A673 (cell line): ENCODE measurements at regions not wholly inside any gene's neighbourhood (a gene's known extent, or its start where the extent isn't known, plus 50 kb on each side); places are given as distances from the start of the nearest gene placed in this dataset.

ENCODE experiments used
- EZH2 ChIP-seq: fragments of 200-600 bp; sonication (generic); IDR thresholded peaks from 2 replicates; pipeline ENCODE4 v1.6.1; 2017; ENCODE audit warnings: borderline replicate concordance, low read depth, mild to moderate bottlenecking, mixed read lengths, antibody characterized with exemption, low read length; ENCODE audit not compliant: poor library complexity, severe bottlenecking
- TF ChIP-seq, protein P1 (sequence below): fragments of 300-800, 200-600 bp; sonication (generic); conservative IDR thresholded peaks from 2 replicates; pipeline ENCODE4 v1.5.1; 2017; ENCODE audit warnings: low read depth, mild to moderate bottlenecking, antibody characterized with exemption, low read length, moderate library complexity, mixed read lengths

- TF ChIP-seq, protein P1, sequence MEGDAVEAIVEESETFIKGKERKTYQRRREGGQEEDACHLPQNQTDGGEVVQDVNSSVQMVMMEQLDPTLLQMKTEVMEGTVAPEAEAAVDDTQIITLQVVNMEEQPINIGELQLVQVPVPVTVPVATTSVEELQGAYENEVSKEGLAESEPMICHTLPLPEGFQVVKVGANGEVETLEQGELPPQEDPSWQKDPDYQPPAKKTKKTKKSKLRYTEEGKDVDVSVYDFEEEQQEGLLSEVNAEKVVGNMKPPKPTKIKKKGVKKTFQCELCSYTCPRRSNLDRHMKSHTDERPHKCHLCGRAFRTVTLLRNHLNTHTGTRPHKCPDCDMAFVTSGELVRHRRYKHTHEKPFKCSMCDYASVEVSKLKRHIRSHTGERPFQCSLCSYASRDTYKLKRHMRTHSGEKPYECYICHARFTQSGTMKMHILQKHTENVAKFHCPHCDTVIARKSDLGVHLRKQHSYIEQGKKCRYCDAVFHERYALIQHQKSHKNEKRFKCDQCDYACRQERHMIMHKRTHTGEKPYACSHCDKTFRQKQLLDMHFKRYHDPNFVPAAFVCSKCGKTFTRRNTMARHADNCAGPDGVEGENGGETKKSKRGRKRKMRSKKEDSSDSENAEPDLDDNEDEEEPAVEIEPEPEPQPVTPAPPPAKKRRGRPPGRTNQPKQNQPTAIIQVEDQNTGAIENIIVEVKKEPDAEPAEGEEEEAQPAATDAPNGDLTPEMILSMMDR: no peak
- TF ChIP-seq EZH2: no peak
These were observed 128.0 kb upstream of the SASH1 start for GRCh38 chr6:148214667-148215066.
